HepG2 (cell line): ENCODE measurements at regions not wholly inside any gene's neighbourhood (a gene's known extent, or its start where the extent isn't known, plus 50 kb on each side); places are given as distances from the start of the nearest gene placed in this dataset.

Experiments
- AKNA ChIP-seq: sonication (generic); formaldehyde crosslinking; IDR thresholded peaks from 2 replicates; pipeline ENCODE4 v1.4.0; 2020; ENCODE audit warnings: missing genetic modification reagents, borderline replicate concordance
- ATF5 ChIP-seq: sonication (generic); formaldehyde crosslinking; IDR thresholded peaks from 2 replicates; pipeline ENCODE4 v1.4.0; 2020; ENCODE audit warnings: mild to moderate bottlenecking, low read depth, missing genetic modification reagents
- DMAP1 ChIP-seq: IDR thresholded peaks from 2 replicates; pipeline ENCODE4 v1.6.1; 2016
- HBP1 ChIP-seq: IDR thresholded peaks from 2 replicates; pipeline ENCODE4 v1.6.1; 2016; ENCODE audit warnings: low read depth, control low read depth
- NR0B2 ChIP-seq: sonication (generic); formaldehyde crosslinking; IDR thresholded peaks from 2 replicates; pipeline ENCODE4 v1.4.0; 2020; ENCODE audit warnings: mild to moderate bottlenecking, missing genetic modification reagents
- PHF8 ChIP-seq: sonication (generic); formaldehyde crosslinking; IDR thresholded peaks from 2 replicates; pipeline ENCODE4 v1.5.0; 2020; ENCODE audit warnings: missing genetic modification reagents
- SIX1 ChIP-seq: sonication (generic); formaldehyde crosslinking; IDR thresholded peaks from 2 replicates; pipeline ENCODE4 v1.4.0; 2020; ENCODE audit warnings: missing genetic modification reagents, borderline replicate concordance
- XBP1 ChIP-seq: sonication (generic); formaldehyde crosslinking; IDR thresholded peaks from 2 replicates; pipeline ENCODE4 v1.5.0; 2020; ENCODE audit warnings: missing genetic modification reagents
- ZMYM2 ChIP-seq: sonication (generic); formaldehyde crosslinking; IDR thresholded peaks from 2 replicates; pipeline ENCODE4 v1.8.0; 2022; ENCODE audit warnings: mild to moderate bottlenecking, missing genetic modification reagents
- ZMYM3 ChIP-seq: sonication (generic); formaldehyde crosslinking; IDR thresholded peaks from 2 replicates; pipeline ENCODE4 v1.5.1; 2020; ENCODE audit warnings: mild to moderate bottlenecking, missing genetic modification reagents
- ZNF703 ChIP-seq: sonication (generic); formaldehyde crosslinking; IDR thresholded peaks from 2 replicates; pipeline ENCODE4 v1.5.1; 2020; ENCODE audit warnings: missing genetic modification reagents, mild to moderate bottlenecking, moderate library complexity, borderline replicate concordance

GRCh38 chr14:85123755-85124154, 406.2 kb upstream of the FLRT2 start (continued):
- TF ChIP-seq PHF8 (CRISPR knock-in tag) (no peak), XBP1 (CRISPR knock-in tag) (no peak), AKNA (no peak), DMAP1 (CRISPR knock-in tag) (no peak), ATF5 (CRISPR knock-in tag) (no peak), ZMYM3 (no peak), HBP1 (CRISPR knock-in tag) (no peak), SIX1 (CRISPR knock-in tag) (no peak), ZMYM2 (CRISPR knock-in tag) (no peak), ZNF703 (CRISPR knock-in tag) (no peak), NR0B2 (CRISPR knock-in tag) (no peak)
